Posterior vena cava (tissue), 2 donors: ENCODE measurements at regions not wholly inside any gene's neighbourhood (a gene's known extent, or its start where the extent isn't known, plus 50 kb on each side); places are given as distances from the start of the nearest gene placed in this dataset.
A peak's percentile ranks its signal among the peaks of the same experiment; 100 is the strongest.
"Not testable (repeated sequence)": the region's sequence is repeated elsewhere in the genome, so short reads cannot be mapped to it uniquely, and the experiment has no call there.

ENCODE experiments used
- DNase-seq: peaks from one replicate; pipeline ENCODE4 v3.0.0-alpha.2; 2020; ENCODE audit warnings: low spot score
- intact Hi-C, 2 donors: fragments of 100-400 bp; cut with DNase I; formaldehyde crosslinking; loops; one replicate each; pipeline versions ENCODE4 v1.14.1 to v1.14.2; 2022 to 2023
- donor health status: DM: yes; HTN: yes; CAD: no.
- donor health status: DM: yes; HTN: yes; CAD: no.

- DNase-seq = no peak
- intact Hi-C loops = no loop called here
Measured at GRCh38 chr3:177681156-177681555, 483.9 kb upstream of the TBL1XR1 start.

DNA sequence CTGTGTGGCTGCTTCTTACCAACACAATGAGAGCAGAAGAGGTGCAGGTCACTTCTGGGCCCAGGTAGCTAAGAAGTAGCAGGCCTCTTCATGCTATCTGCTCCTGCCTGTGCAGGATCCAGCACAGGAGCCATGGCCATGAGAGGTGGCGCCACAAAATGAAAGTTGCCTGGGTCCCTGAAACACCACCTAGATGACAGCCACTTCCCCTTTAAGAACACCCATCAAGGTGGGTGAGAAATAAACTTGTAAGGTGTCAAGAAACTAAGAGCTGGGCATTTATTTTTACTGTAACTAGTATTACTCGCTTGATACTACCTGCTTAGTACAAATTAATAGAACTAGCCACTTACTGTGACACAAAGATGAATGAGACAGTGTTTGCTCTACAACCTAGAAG, 484.6 kb upstream of the TBL1XR1 start:
- intact Hi-C loops = no loop called here
- DNase-seq = no peak

- intact Hi-C loops = no loop called here
- no peak for DNase-seq
Measured at GRCh38 chr3:177683586-177683985, 486.3 kb upstream of the TBL1XR1 start.

DNA sequence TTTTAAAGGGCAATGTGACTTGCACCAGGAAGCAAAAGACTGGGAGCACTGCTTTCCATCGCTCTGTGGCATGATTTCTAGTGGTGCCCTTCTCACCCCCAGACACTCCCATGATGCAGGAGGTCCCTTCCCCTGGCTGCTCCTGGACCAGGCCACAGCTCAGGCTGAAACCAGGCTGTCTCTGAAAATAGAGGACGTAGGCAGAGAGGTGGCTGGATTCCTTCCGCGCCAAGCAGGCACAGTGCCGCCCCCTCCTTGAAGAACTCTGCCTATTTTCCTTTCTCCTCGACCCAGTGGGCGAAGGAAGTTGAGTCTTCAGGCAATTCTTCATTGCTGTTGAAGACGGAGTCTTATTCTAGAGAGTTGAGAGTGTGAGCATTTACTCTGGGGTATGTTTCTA, 489.4 kb upstream of the TBL1XR1 start:
- intact Hi-C loops = no loop called here
- DNase-seq = no peak

DNA sequence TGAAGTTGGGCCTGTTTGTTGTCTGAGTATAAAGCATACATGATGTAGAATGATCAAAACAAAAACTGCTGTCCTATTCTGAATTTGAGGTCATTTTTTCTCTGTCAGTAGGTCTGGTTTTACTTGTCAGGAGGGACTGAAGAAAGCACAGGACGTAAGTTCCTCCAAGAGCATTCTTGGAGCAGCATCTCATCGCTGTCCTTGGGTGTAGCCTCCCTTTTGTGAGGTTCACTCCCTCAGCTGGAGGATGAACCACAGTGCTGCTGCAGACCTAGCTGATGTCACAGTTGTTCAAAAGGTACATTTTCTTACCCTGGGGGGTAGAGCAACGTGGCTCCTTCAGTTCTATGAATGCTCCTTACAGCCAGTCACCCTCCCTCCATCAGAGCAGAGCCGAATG, 490.0 kb upstream of the TBL1XR1 start:
- intact Hi-C loops = no loop called here
- DNase-seq = no peak

DNA sequence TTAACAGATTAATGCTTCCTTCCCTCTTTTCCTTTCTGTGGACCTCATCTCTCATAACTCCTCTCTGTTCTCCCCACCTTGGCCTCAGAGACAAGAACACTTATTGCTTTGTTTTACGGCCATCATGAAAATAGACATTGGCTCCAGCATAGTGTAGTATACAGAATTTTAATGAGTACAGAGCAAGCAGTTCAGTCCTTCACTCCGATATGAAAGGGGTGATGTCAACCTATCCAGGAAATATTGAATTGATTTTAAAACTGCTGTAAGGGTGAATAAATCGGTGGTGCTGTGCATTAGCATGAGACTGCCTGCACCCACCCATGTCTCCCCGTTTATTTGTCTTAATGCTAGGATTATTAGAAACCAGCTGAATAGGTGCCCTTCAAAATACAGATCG, 490.9 kb upstream of the TBL1XR1 start:
- no peak for DNase-seq
- intact Hi-C loops = no loop called here

DNA sequence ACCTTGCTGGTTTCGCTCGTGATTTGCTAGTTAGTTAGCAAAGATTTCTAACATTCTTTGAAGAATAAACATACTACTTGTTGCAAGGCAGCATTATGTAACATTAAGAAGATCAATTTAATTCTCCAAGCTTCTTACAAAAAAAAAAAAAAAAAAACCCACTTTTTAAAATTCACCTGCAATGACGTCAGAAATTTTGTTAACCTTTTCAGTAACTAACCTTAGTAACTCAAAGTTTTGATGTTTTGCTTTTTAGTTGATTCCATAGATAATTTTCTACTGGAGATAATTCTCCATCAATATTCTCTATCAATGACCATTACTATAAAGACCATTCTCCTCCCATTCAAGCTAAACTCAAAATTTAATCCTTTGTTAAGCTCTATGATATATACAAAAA, 491.8 kb upstream of the TBL1XR1 start:
- intact Hi-C loops = no loop called here
- no peak for DNase-seq

GRCh38 chr3:177689869-177690268, 492.6 kb upstream of the TBL1XR1 start:
- intact Hi-C loops = no loop called here
- no peak for DNase-seq

DNA sequence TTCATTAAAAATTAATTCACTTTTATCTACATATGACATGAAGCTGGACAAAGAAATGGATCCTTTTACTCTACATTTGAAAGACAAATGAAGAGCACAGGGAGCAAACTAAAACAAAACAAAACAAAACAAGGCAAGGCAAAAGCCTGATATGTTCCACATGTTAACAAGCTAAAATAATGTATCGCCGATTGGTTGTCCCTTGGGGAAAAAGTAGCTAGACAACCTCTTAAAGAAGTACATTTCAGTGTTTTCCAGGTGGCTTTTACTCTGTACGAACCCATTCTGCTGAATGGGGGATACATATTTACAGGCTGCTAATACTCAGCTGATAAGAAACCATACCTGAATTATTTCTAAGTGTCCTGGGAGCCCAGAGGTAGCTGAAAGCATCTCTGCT, 493.0 kb upstream of the TBL1XR1 start:
- intact Hi-C loops = no loop called here
- DNase-seq = no peak

DNA sequence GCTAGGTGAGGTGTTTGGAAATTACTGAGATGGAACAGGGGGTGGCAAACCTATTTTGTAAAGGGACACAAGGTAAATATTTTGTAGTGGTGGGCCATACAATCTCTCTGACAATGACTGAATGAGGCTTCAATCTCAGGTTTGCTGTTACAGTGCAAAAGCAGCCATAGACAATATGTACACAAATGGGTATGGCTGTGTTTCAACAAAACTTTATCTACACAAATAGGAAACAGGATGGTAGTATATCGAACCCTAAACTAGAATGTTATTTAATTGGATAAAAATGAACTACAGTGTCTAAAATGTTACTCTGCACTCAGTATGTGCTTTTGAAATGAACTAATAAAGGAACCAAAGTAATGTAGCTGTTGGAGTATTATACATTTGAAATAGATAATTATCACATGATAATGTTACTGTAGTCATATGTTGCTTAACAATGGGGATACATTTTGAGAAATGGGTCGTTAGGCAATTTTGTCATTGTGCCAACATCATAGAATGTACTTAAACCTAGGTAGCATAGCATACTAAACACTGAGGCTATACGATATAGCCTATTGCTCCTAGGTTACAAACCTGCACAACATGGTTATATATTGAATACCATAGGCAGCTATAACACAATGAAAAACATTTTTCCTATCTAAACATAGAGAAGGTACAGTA, 495.2 kb upstream of the TBL1XR1 start:
- no peak for DNase-seq
- intact Hi-C loops = no loop called here

DNA sequence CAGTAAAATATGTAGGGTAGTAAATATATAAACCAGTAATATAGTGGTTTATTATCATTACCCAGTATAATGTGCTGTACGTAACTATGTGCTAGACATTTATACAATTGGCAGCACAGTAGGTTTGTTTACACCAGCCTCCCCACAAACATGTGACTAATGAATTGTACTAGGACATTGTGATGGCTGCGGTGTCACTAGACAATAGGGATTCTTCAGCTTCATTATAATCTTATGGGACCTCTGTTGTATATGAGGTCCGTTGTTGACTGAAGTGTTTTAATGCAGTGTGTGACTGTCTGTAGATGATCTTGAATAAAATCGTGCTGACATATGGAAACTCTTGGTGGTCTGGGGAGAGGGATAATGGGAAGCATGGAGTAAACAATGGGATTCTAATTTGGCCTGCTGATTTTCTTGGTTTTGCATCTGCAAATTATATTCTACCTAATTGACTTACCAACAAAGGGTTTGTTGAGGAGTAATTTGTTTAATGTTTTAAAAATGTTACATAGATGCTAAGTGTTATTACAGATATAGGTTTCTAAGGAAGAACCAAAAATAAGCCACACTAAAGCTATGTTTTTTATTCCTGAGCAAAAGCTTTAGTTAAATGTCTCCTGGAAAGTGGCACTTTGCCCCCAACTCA, 496.5 kb upstream of the TBL1XR1 start:
- intact Hi-C loops = no loop called here
- no peak for DNase-seq

- DNase-seq = no peak
Measured at GRCh38 chr3:177694316-177694715, 497.0 kb upstream of the TBL1XR1 start.

DNA sequence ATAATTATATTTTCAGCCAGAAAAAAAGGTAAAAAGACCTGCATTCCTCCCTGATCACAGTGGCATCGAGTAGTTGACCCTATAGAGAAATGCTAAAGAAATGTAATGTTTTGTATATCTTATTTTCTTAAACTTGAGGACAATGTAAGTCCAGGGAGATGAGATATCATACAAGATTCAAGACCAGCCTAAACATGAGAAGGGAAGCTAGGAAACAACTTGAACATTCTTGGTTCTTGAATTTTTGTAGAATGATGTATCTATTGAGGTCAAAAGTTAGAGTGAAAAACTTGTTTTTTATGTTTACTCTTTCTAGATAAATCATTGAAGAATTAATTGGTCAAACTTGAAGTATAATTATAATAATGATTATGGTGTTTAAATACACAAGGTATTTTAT, 497.7 kb upstream of the TBL1XR1 start:
- intact Hi-C loops = no loop called here
- no peak for DNase-seq

More at GRCh38 chr3:177694316-177694715, 497.0 kb upstream of the TBL1XR1 start:
- intact Hi-C loops = no loop called here

GRCh38 chr3:177700117-177700516, 502.8 kb upstream of the TBL1XR1 start:
- no peak for DNase-seq
- intact Hi-C loops = no loop called here

DNA sequence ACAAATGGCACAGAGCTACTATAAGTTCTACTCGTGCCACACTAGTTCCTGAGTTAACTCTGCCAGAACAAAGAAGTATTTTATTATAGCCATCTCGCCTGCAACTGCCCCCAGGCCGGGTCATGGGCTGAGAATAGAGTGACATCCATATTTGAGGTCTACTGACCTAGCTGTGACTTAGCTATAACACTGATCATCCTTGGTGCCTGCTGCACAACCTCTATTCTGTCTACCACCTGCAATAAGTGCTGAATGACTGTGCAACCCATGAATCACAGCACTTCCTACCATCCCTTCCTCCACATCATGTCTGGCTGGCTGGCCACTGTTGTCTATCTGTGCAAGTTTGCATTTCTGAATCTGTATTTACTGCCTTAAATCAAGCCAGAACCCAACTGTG, 506.5 kb upstream of the TBL1XR1 start:
- DNase-seq = no peak
- intact Hi-C loops = no loop called here

GRCh38 chr3:177705976-177706823, 508.9 kb upstream of the TBL1XR1 start:
- intact Hi-C loops = loop anchor here in 1 of 2 donors (2.0 kb wide), 1 partner anchor 41 kb away; no protein-coding TSS in a partner anchor
- DNase-seq = peak; percentile 84

DNA sequence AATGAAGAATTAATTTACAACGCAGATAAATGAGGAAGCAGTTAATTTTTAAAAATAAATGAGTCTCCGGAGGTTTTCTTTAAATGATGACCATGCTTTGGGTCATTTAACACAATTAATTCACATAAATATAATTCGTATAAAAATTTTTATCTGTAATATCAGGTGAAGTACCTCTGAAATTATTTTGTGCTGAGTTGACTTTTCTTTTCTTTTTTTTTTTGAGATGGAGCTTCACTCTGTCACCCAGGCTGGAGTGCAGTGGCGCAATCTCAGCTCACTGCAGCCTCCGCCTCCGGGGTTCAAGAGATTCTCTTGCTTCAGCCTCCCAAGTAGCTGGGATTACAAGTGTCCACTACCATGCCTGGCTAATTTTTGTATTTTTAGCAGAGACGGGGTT, 512.2 kb upstream of the TBL1XR1 start:
- DNase-seq, intact Hi-C loops: not testable (repeated sequence)

DNA sequence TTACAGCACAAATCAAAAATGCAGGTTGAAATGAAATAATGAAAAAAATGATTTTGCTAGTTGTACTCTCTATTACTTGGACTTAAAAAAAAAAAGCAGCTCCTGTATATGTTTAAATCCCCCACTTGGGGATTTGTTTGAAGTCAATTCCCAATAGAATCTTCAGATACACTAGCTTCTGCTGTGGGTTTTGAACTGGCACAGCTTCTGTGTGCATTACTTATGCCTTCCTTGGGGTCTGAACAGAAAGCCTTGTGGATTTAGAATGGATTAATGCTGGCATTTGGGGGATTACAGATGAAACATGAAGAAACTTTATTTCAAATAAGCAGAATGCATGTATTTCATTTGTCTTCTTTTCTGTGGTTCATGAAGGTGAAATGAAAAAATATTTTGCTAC, 513.2 kb upstream of the TBL1XR1 start:
- intact Hi-C loops = no loop called here
- no peak for DNase-seq

- DNase-seq = no peak
- intact Hi-C loops = no loop called here
Measured at GRCh38 chr3:177711637-177712036, 514.4 kb upstream of the TBL1XR1 start.
